ENCODE measurements at regions not wholly inside any gene's neighbourhood (a gene's known extent, or its start where the extent isn't known, plus 50 kb on each side); places are given as distances from the start of the nearest gene placed in this dataset.

GRCh38 chr17:63381101-63381729 is 64.9 kb downstream of the CYB561 start (continued):
- TF ChIP-seq USF2 (CRISPR knock-in tag; IDR thresholded peaks at IDR 0.05) (no peak), CBFB (CRISPR knock-in tag; IDR thresholded peaks at IDR 0.05) (no peak), TEAD2 (tag; IDR thresholded peaks at IDR 0.05) (no peak), E2F6 (IDR thresholded peaks at IDR 0.05; ENCODE audit: borderline replicate concordance in 1 of 2, extremely low read depth in 1 of 2, insufficient read depth in 1 of 2, insufficient read length in 1 of 2, low read depth in 1 of 2, low read length in 1 of 2, poor library complexity in 1 of 2, severe bottlenecking in 1 of 2) (no peak), CBX2 (IDR thresholded peaks at IDR 0.05; ENCODE audit: insufficient read depth, low read length, poor library complexity, severe bottlenecking) (no peak), ILK (tag; IDR thresholded peaks at IDR 0.05; ENCODE audit: borderline replicate concordance, low read depth) (no peak), DMBX1 (CRISPR knock-in tag; IDR thresholded peaks at IDR 0.05; ENCODE audit: borderline replicate concordance) (peak; percentile 24; the same call in 1 of the 2 replicates), DACH1 (IDR thresholded peaks at IDR 0.05; ENCODE audit: partially characterized antibody) (peak; percentile 91), ZNF584 (CRISPR knock-in tag; IDR thresholded peaks at IDR 0.05; ENCODE audit: low read depth) (peak; percentile 56; the same call in 1 of the 2 replicates), DNMT1 (IDR thresholded peaks at IDR 0.05) (no peak), SETDB1 (IDR thresholded peaks at IDR 0.05; ENCODE audit: low read length) (no peak), ZNF609 (CRISPR knock-in tag; IDR thresholded peaks at IDR 0.05; ENCODE audit: borderline replicate concordance) (no peak), ZNF165 (CRISPR knock-in tag; IDR thresholded peaks at IDR 0.05; ENCODE audit: borderline replicate concordance) (no peak), DIDO1 (tag; IDR thresholded peaks at IDR 0.05; ENCODE audit: low read depth) (no peak), PURB (CRISPR knock-in tag; IDR thresholded peaks at IDR 0.05; ENCODE audit: low read depth) (no peak), POLR2H (tag; IDR thresholded peaks at IDR 0.05; ENCODE audit: low read depth) (no peak), CXXC5 (CRISPR knock-in tag; IDR thresholded peaks at IDR 0.05) (no peak; the same call in 1 of the 2 replicates), NR4A1 (CRISPR knock-in tag; IDR thresholded peaks at IDR 0.05) (no peak), NR4A1 (tag; IDR thresholded peaks at IDR 0.05) (no peak), NBN (IDR thresholded peaks at IDR 0.05; ENCODE audit: low read depth) (no peak), NFIX (CRISPR knock-in tag; IDR thresholded peaks at IDR 0.05; ENCODE audit: low read depth) (no peak), RBM17 (IDR thresholded peaks at IDR 0.05; ENCODE audit: borderline replicate concordance, low read depth, low read length) (no peak)
